AG04450 (cell line): ENCODE measurements at regions not wholly inside any gene's neighbourhood (a gene's known extent, or its start where the extent isn't known, plus 50 kb on each side); places are given as distances from the start of the nearest gene placed in this dataset. TPM values are rescaled to one million over a fixed set of nuclear protein-coding genes. Genes with fewer than 3 reads are reported as not detected.

Experiments used
- CTCF ChIA-PET: fragments of 300-600, 350-600 bp; formaldehyde crosslinking; extraction: SDS; loops from one replicate; lab custom pipeline; 2022; ENCODE audit warnings: antibody characterized with exemption, inconsistent platforms; lab: Charles Lee
- POLR2A ChIA-PET: fragments of 350-600 bp; formaldehyde crosslinking; extraction: SDS; loops from one replicate; lab custom pipeline; 2021; ENCODE audit warnings: antibody characterized with exemption, inconsistent platforms; lab: Yijun Ruan, JAX
- DNase-seq: peaks from one replicate; pipeline ENCODE4 v3.0.0-alpha.2; 2011; ENCODE audit warnings: low read depth, low spot score
- H3K27ac ChIP-seq: one replicate; pipeline ENCODE4 v1.5.1; 2012; ENCODE audit warnings: low read depth, low read length, control low read depth
- H3K27me3 ChIP-seq: one replicate; pipeline ENCODE4 v1.6.0; 2012; ENCODE audit warnings: low read length; ENCODE audit not compliant: control insufficient read depth, insufficient read depth
- H3K4me3 ChIP-seq: 2 replicates; pipeline ENCODE4 v1.5.1; 2011; ENCODE audit warnings: mild to moderate bottlenecking, low read depth, low read length, control low read depth
- H3K9me3 ChIP-seq: 2 replicates; pipeline ENCODE4 v1.5.1; 2012; ENCODE audit warnings: low read length; ENCODE audit not compliant: control insufficient read depth, insufficient read depth
- small RNA-seq: library from RNA; depleted of rRNA; stranded (forward); fragments of <200 nt; gene quantifications from one replicate; pipeline ENCODE3, GENCODE V24; 2012; ENCODE audit warnings: low read depth; ENCODE audit not compliant: insufficient read length
- TF ChIP-seq, protein P1 (sequence below): IDR thresholded peaks from 2 replicates; pipeline ENCODE4 v1.5.1; 2011; ENCODE audit warnings: low read depth, low read length, control low read depth, inconsistent platforms

DNA sequence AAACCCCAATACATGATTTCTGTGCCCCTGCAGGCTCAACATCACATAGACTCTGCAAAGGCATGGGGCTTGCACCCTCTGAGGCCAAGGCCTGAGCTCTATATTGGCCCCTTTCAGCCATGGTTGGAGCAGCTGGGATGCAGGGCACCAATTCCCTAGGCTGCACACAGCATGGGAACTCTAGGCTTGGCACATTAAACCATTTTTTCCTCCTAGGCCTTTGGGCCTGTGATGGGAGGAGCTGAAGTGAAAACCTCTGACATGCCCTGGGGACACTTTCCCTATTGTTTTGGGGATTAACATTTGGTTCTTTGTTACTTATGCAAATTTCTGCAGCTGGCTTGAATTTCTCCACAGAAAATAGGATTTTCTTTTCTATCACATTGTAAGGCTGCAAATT, 1629.5 kb downstream of the OTOL1 start:
- H3K27ac ChIP-seq: no peak overlapping the region
- no peaks in the 10 kb centered on the region for H3K27me3 ChIP-seq
- POLR2A ChIA-PET: no interaction called here
- CTCF ChIA-PET: interaction anchor here (1.2 kb wide), 1 partner anchor 70 kb away, joined by 3 read pairs; no protein-coding TSS in a partner anchor
- H3K9me3 ChIP-seq: peaks cover 6% of the 10 kb centered on the region; the same call in 1 of the 2 replicates
- no peak overlapping the region for H3K4me3 ChIP-seq
- TF ChIP-seq, protein P1, sequence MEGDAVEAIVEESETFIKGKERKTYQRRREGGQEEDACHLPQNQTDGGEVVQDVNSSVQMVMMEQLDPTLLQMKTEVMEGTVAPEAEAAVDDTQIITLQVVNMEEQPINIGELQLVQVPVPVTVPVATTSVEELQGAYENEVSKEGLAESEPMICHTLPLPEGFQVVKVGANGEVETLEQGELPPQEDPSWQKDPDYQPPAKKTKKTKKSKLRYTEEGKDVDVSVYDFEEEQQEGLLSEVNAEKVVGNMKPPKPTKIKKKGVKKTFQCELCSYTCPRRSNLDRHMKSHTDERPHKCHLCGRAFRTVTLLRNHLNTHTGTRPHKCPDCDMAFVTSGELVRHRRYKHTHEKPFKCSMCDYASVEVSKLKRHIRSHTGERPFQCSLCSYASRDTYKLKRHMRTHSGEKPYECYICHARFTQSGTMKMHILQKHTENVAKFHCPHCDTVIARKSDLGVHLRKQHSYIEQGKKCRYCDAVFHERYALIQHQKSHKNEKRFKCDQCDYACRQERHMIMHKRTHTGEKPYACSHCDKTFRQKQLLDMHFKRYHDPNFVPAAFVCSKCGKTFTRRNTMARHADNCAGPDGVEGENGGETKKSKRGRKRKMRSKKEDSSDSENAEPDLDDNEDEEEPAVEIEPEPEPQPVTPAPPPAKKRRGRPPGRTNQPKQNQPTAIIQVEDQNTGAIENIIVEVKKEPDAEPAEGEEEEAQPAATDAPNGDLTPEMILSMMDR: no peak
- DNase-seq: no peak

Small RNA genes lying in the stretch of these regions (small RNA-seq; reads per million reads assigned to genes)
- gene MIR1263: not detected
- gene RNU7-82P: not detected
